ENCODE measurements at regions not wholly inside any gene's neighbourhood (a gene's known extent, or its start where the extent isn't known, plus 50 kb on each side); places are given as distances from the start of the nearest gene placed in this dataset.
"Not testable (repeated sequence)": the region's sequence is repeated elsewhere in the genome, so short reads cannot be mapped to it uniquely, and the experiment has no call there.

DNA sequence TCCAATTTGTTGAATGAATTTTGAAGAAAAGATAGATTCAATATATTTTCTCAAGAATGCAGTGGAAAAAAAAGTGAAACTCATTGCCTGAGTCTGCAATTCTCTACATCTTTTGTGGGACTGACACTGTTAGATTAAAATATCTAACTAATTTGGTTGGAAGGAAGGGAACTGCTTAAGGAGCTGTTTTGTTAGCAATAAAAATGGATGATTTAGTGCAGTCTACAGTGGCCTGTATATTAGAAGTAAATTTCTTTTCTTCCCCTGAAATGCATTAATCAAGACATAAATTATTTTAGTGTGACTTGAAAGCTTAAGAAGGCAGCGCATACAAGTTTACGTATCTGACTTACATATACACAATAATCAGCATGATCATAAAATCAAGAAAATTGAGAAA, 1332.6 kb downstream of the EPHA7 start:
- FAIRE-seq, result no peak
- RAD21 ChIA-PET (ENCODE audit: unreplicated experiment), result no interaction called here

GRCh38 chr6:92083914-92084313, 1335.4 kb downstream of the EPHA7 start:
- SMC1A ChIA-PET (ENCODE audit: uncharacterized antibody, unreplicated experiment); POLR2A ChIA-PET: not testable (repeated sequence)

More for the DNA sequence above, 1332.6 kb downstream of the EPHA7 start:
- DNase-seq (ENCODE audit: low read depth, low spot score), result no peak
- in situ Hi-C loops (cut with MboI) (no loop called here), intact Hi-C loops (cut with micrococcal nuclease; ENCODE audit: unreplicated experiment) (no loop called here)
- ChIA-PET POLR2A (no interaction called here), CTCF (no interaction called here), SMC1A (ENCODE audit: uncharacterized antibody, unreplicated experiment) (interaction anchor here (1.0 kb wide), 1 partner anchor 23 kb away, joined by 3 read pairs; no protein-coding TSS in a partner anchor)
- TF ChIP-seq TAF1 (IDR thresholded peaks at IDR 0.05; ENCODE audit: borderline replicate concordance, low read depth, low read length) (no peak), CEBPB (IDR thresholded peaks at IDR 0.05; ENCODE audit: borderline replicate concordance in 1 of 2, low read depth in 2 of 2, low read length in 2 of 2) (no peak), LARP7 (IDR thresholded peaks at IDR 0.05) (no peak), YBX1 (IDR thresholded peaks at IDR 0.05) (no peak), SMARCA5 (IDR thresholded peaks at IDR 0.05) (no peak), RBBP5 (conservative IDR thresholded peaks at IDR 0.05) (no peak), ZNF274 (IDR thresholded peaks at IDR 0.05; ENCODE audit: insufficient read depth, insufficient read length) (no peak), ETV6 (conservative IDR thresholded peaks at IDR 0.05 in 1 of 2, IDR thresholded peaks at IDR 0.05 in 1 of 2; ENCODE audit: borderline replicate concordance in 1 of 2, low read depth in 1 of 2) (no peak), ZZZ3 (IDR thresholded peaks at IDR 0.05; ENCODE audit: control insufficient read depth, insufficient read length, low read depth) (no peak), SP1 (IDR thresholded peaks at IDR 0.05; ENCODE audit: low read depth, low read length) (no peak)
- TF ChIP-seq, protein P1, sequence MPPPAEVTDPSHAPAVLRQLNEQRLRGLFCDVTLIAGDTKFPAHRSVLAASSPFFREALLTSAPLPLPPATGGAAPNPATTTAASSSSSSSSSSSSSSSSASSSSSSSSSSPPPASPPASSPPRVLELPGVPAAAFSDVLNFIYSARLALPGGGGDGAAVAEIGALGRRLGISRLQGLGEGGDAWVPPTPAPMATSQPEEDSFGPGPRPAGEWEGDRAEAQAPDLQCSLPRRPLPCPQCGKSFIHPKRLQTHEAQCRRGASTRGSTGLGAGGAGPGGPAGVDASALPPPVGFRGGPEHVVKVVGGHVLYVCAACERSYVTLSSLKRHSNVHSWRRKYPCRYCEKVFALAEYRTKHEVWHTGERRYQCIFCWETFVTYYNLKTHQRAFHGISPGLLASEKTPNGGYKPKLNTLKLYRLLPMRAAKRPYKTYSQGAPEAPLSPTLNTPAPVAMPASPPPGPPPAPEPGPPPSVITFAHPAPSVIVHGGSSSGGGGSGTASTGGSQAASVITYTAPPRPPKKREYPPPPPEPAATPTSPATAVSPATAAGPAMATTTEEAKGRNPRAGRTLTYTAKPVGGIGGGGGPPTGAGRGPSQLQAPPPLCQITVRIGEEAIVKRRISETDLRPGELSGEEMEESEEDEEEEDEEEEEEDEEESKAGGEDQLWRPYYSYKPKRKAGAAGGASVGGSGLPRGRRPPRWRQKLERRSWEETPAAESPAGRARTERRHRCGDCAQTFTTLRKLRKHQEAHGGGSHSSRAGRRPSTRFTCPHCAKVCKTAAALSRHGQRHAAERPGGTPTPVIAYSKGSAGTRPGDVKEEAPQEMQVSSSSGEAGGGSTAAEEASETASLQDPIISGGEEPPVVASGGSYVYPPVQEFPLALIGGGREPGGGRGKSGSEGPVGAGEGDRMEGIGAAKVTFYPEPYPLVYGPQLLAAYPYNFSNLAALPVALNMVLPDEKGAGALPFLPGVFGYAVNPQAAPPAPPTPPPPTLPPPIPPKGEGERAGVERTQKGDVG (CRISPR knock-in tag; IDR thresholded peaks at IDR 0.05), result no peak
- WGBS (ENCODE audit: insufficient coverage, insufficient replicate concordance, low lambda C conversion rate, missing lambda C conversion rate), result 86% methylated on average over 2 of the region's 2 CpGs
- Histone ChIP-seq H2AFZ (ENCODE audit: control insufficient read depth, low read depth, low read length) (no peak overlapping the region), H3K4me2 (ENCODE audit: control insufficient read depth, insufficient read depth) (no peak overlapping the region), H3K79me2 (ENCODE audit: control insufficient read depth, insufficient read depth, low read length) (no peaks in the 10 kb centered on the region), H3K4me3 (no peak overlapping the region), H4K20me1 (ENCODE audit: control insufficient read depth, insufficient read depth) (no peaks in the 10 kb centered on the region), H3K9ac (ENCODE audit: control insufficient read depth, insufficient read depth, low read length) (no peak overlapping the region), H3K36me3 (ENCODE audit: control insufficient read depth in 2 of 2, insufficient read depth in 2 of 2, low read length in 1 of 2) (no peaks in the 10 kb centered on the region), H3K9me3 (replicated peaks; ENCODE audit: control insufficient read depth, insufficient read depth, low read length) (no peaks in the 10 kb centered on the region), H3K27ac (ENCODE audit: control insufficient read depth, insufficient read depth) (no peak overlapping the region), H3K4me1 (ENCODE audit: control insufficient read depth, insufficient read depth, low read length) (no peaks in the 10 kb centered on the region), H3K27me3 (replicated peaks in 1 of 2; ENCODE audit: control insufficient read depth in 2 of 2, insufficient read depth in 2 of 2, low read length in 1 of 2) (no peaks in the 10 kb centered on the region)
- ATAC-seq, result no peak
- no TSS peak for BruUV-seq (replicated peaks)

More at GRCh38 chr6:92083914-92084313, 1335.4 kb downstream of the EPHA7 start:
- DNase-seq (ENCODE audit: low read depth, low spot score); H4K20me1 ChIP-seq (ENCODE audit: control insufficient read depth, insufficient read depth); FAIRE-seq; intact Hi-C loops (cut with micrococcal nuclease; ENCODE audit: unreplicated experiment); H3K27ac ChIP-seq (ENCODE audit: control insufficient read depth, insufficient read depth); H2AFZ ChIP-seq (ENCODE audit: control insufficient read depth, low read depth, low read length); RAD21 ChIA-PET (ENCODE audit: unreplicated experiment); H3K79me2 ChIP-seq (ENCODE audit: control insufficient read depth, insufficient read depth, low read length); H3K36me3 ChIP-seq (ENCODE audit: control insufficient read depth in 2 of 2, insufficient read depth in 2 of 2, low read length in 1 of 2); H3K27me3 ChIP-seq (replicated peaks in 1 of 2; ENCODE audit: control insufficient read depth in 2 of 2, insufficient read depth in 2 of 2, low read length in 1 of 2); H3K9me3 ChIP-seq (replicated peaks; ENCODE audit: control insufficient read depth, insufficient read depth, low read length); H3K4me2 ChIP-seq (ENCODE audit: control insufficient read depth, insufficient read depth); ATAC-seq; CTCF ChIA-PET; H3K4me3 ChIP-seq; H3K9ac ChIP-seq (ENCODE audit: control insufficient read depth, insufficient read depth, low read length); BruUV-seq (replicated peaks); H3K4me1 ChIP-seq (ENCODE audit: control insufficient read depth, insufficient read depth, low read length); in situ Hi-C loops (cut with MboI): not testable (repeated sequence)
- WGBS (ENCODE audit: insufficient coverage, insufficient replicate concordance, low lambda C conversion rate, missing lambda C conversion rate), result 27% methylated on average over 5 of the region's 5 CpGs

Measured in GM12878 (cell line).